NOMO-1 (cell line): ENCODE measurements at regions not wholly inside any gene's neighbourhood (a gene's known extent, or its start where the extent isn't known, plus 50 kb on each side); places are given as distances from the start of the nearest gene placed in this dataset.
"Not testable (repeated sequence)": the region's sequence is repeated elsewhere in the genome, so short reads cannot be mapped to it uniquely, and the experiment has no call there.

Experiments
- DNase-seq, 2 experiments: peaks; one replicate each; lab custom pipeline; 2025; ENCODE audit not compliant: unreplicated experiment in 2 of 2; lab: John Stamatoyannopoulos, UW

GRCh38 chr4:77300996-77301395 is 144.0 kb downstream of the CCNG2 start:
- DNase-seq: not testable (repeated sequence)

GRCh38 chr4:77305766-77306165 is 148.8 kb downstream of the CCNG2 start:
- no peak for DNase-seq

GRCh38 chr4:77306496-77306895 is 149.5 kb downstream of the CCNG2 start:
- DNase-seq: no peak

GRCh38 chr4:77308843-77309242 is 151.8 kb downstream of the CCNG2 start:
- DNase-seq: peak; percentile 2 to 5

- DNase-seq: no peak
Observed at GRCh38 chr4:77309496-77309895, 152.5 kb downstream of the CCNG2 start.

GRCh38 chr4:77310931-77311330 is 153.9 kb downstream of the CCNG2 start:
- DNase-seq: no peak

GRCh38 chr4:77314697-77315096 is 157.7 kb downstream of the CCNG2 start:
- no peak for DNase-seq

GRCh38 chr4:77327151-77327550 is 170.1 kb downstream of the CCNG2 start:
- DNase-seq: no peak

- DNase-seq: no peak
Observed at GRCh38 chr4:77332696-77333270, 175.8 kb downstream of the CCNG2 start.

GRCh38 chr4:77336411-77337142 is 179.6 kb downstream of the CCNG2 start:
- no peak for DNase-seq

- no peak for DNase-seq
Observed at GRCh38 chr4:77342170-77342810, 185.3 kb downstream of the CCNG2 start.

- DNase-seq: no peak
Observed at GRCh38 chr4:77344001-77344400, 187.0 kb downstream of the CCNG2 start.

GRCh38 chr4:77344784-77345183 is 187.8 kb downstream of the CCNG2 start:
- DNase-seq: peak in 1 of 2 experiments; percentile 7

GRCh38 chr4:77347351-77347966 is 190.5 kb downstream of the CCNG2 start:
- DNase-seq: no peak

GRCh38 chr4:77348815-77349214 is 191.8 kb downstream of the CCNG2 start:
- no peak for DNase-seq

GRCh38 chr4:77349364-77349763 is 192.4 kb downstream of the CCNG2 start:
- peak; percentile 4 to 13 for DNase-seq

- no peak for DNase-seq
Observed at GRCh38 chr4:77349796-77350195, 192.8 kb downstream of the CCNG2 start.

GRCh38 chr4:77352192-77352591 is 195.2 kb downstream of the CCNG2 start:
- no peak for DNase-seq

GRCh38 chr4:77353724-77354315 is 196.8 kb downstream of the CCNG2 start:
- not testable (repeated sequence) for DNase-seq

- no peak for DNase-seq
Observed at GRCh38 chr4:77354550-77354949, 197.5 kb downstream of the CCNG2 start.

- DNase-seq: no peak
Observed at GRCh38 chr4:77355731-77356130, 198.7 kb downstream of the CCNG2 start.
